CD14-positive monocyte (primary cell): ENCODE measurements at regions not wholly inside any gene's neighbourhood (a gene's known extent, or its start where the extent isn't known, plus 50 kb on each side); places are given as distances from the start of the nearest gene placed in this dataset.

ENCODE experiments used
- DNase-seq, 3 donors: peaks; one replicate each; pipeline ENCODE4 v3.0.0-alpha.2; 2011 to 2022
- H2AFZ ChIP-seq: 2 replicates; pipeline ENCODE4 v1.6.0; 2012; ENCODE audit warnings: mild to moderate bottlenecking, low read depth, low read length, inconsistent platforms; ENCODE audit not compliant: insufficient read depth, poor library complexity, severe bottlenecking
- H3K27ac ChIP-seq, 2 donors: 1 replicate in 1 of 2; 2 replicates in 1 of 2; pipeline ENCODE4 v1.5.1; 2012 to 2013; ENCODE audit warnings: low read length in 2 of 2, control low read depth in 1 of 2, inconsistent platforms in 1 of 2, low read depth in 1 of 2, mild to moderate bottlenecking in 1 of 2
- H3K27me3 ChIP-seq, 2 donors: one replicate each; pipeline versions ENCODE4 v1.6.0 to v1.6.1; 2011 to 2013; ENCODE audit warnings: low read length in 2 of 2; ENCODE audit not compliant: control insufficient read depth in 2 of 2, insufficient read depth in 2 of 2
- H3K36me3 ChIP-seq, 2 donors: replicated peaks in 1 of 2; 1 replicate in 1 of 2; 2 replicates in 1 of 2; pipeline versions ENCODE4 v1.5.1 to v1.6.1; 2012 to 2013; ENCODE audit warnings: low read length in 2 of 2, control low read depth in 1 of 2, inconsistent platforms in 1 of 2, mild to moderate bottlenecking in 1 of 2; ENCODE audit not compliant: insufficient read depth in 2 of 2, control insufficient read depth in 1 of 2
- H3K4me1 ChIP-seq, 2 donors: 1 replicate in 1 of 2; 2 replicates in 1 of 2; pipeline versions ENCODE4 v1.5.1 to v1.6.1; 2012 to 2013; ENCODE audit warnings: low read length in 2 of 2, control low read depth in 1 of 2, inconsistent platforms in 1 of 2, mild to moderate bottlenecking in 1 of 2, moderate library complexity in 1 of 2; ENCODE audit not compliant: insufficient read depth in 2 of 2, control insufficient read depth in 1 of 2
- H3K4me2 ChIP-seq: replicated peaks from 2 replicates; pipeline ENCODE3; 2012; ENCODE audit warnings: low read length, moderate library complexity, mild to moderate bottlenecking; ENCODE audit not compliant: poor library complexity, severe bottlenecking; ENCODE audit errors: extremely low read depth
- H3K4me3 ChIP-seq, 3 experiments: fragments of 200-600 bp in 1 of 3; sonication (generic) in 1 of 3; replicated peaks in 1 of 3; 1 replicate in 2 of 3; 2 replicates in 1 of 3; pipeline ENCODE4 v1.5.1; 2011 to 2013; ENCODE audit warnings: low read length in 3 of 3, mild to moderate bottlenecking in 3 of 3, control low read depth in 2 of 3, low read depth in 2 of 3, inconsistent platforms in 1 of 3, moderate library complexity in 1 of 3
- H3K79me2 ChIP-seq: 2 replicates; pipeline ENCODE4 v1.6.0; 2012; ENCODE audit warnings: mild to moderate bottlenecking, control low read depth, inconsistent platforms, low read length, moderate library complexity; ENCODE audit not compliant: insufficient read depth
- H3K9ac ChIP-seq: 2 replicates; pipeline ENCODE4 v1.6.0; 2017; ENCODE audit warnings: low read length, mild to moderate bottlenecking; ENCODE audit not compliant: insufficient read depth, poor library complexity, severe bottlenecking
- H3K9me3 ChIP-seq, 2 donors: replicated peaks in 1 of 2; 1 replicate in 1 of 2; 2 replicates in 1 of 2; pipeline versions ENCODE4 v1.5.1 to v1.6.1; 2012 to 2013; ENCODE audit warnings: low read length in 2 of 2, control low read depth in 1 of 2; ENCODE audit not compliant: control insufficient read depth in 1 of 2, insufficient read depth in 1 of 2
- H4K20me1 ChIP-seq: 2 replicates; pipeline ENCODE4 v1.6.0; 2012; ENCODE audit warnings: mild to moderate bottlenecking, low read length, control low read depth, moderate library complexity; ENCODE audit not compliant: insufficient read depth
- H3K27ac Mint-ChIP-seq, 7 donors: one replicate each; pipeline ENCODE4 v1.8.0; 2020; ENCODE audit warnings: mild to moderate bottlenecking in 7 of 7, mixed read lengths in 7 of 7, moderate library complexity in 6 of 7, inconsistent platforms in 2 of 7
- H3K27me3 Mint-ChIP-seq, 3 donors: one replicate each; pipeline ENCODE4 v1.8.0; 2021 to 2022; ENCODE audit warnings: low read depth in 3 of 3, mild to moderate bottlenecking in 3 of 3, mixed read lengths in 3 of 3, moderate library complexity in 3 of 3, inconsistent platforms in 1 of 3
- H3K36me3 Mint-ChIP-seq, 2 donors: one replicate each; pipeline ENCODE4 v1.8.0; 2020; ENCODE audit warnings: mixed read lengths in 2 of 2, inconsistent platforms in 1 of 2, mild to moderate bottlenecking in 1 of 2
- H3K4me1 Mint-ChIP-seq: one replicate; pipeline ENCODE4 v1.8.0; 2020; ENCODE audit warnings: mild to moderate bottlenecking, mixed read lengths
- H3K4me3 Mint-ChIP-seq, 2 donors: one replicate each; pipeline ENCODE4 v1.8.0; 2020; ENCODE audit warnings: mild to moderate bottlenecking in 2 of 2, mixed read lengths in 2 of 2, moderate library complexity in 1 of 2
- H3K9me3 Mint-ChIP-seq, 7 donors: one replicate each; pipeline ENCODE4 v1.8.0; 2020 to 2022; ENCODE audit warnings: mixed read lengths in 7 of 7, mild to moderate bottlenecking in 6 of 7, moderate library complexity in 6 of 7, inconsistent platforms in 2 of 7
- CTCF ChIP-seq: fragments of 200-600 bp; IDR thresholded peaks from one replicate; pipeline ENCODE4 v1.8.0; 2022; ENCODE audit warnings: antibody characterized with exemption, mild to moderate bottlenecking
- WGBS: methylation state at CpG from one replicate; pipeline ENCODE4 v1.1.5; 2013; ENCODE audit warnings: missing lambda C conversion rate; ENCODE audit not compliant: insufficient coverage; 5-methylcytosine and 5-hydroxymethylcytosine counted together
- intact Hi-C, 2 donors: fragments of 100-400 bp; cut with micrococcal nuclease; formaldehyde crosslinking; loops; one replicate each; pipeline versions ENCODE4 v1.15.0 to v1.15.1; 2023

- Mint-ChIP-seq H3K27me3 (no peaks in the 10 kb centered on the region), H3K4me3 (no peak overlapping the region), H3K27ac (no peak overlapping the region), H3K4me1 (no peaks in the 10 kb centered on the region), H3K9me3 (peaks cover 0 to 5% (median 2%) of the 10 kb centered on the region in 7 donors), H3K36me3 (no peaks in the 10 kb centered on the region)
- no peak for TF ChIP-seq CTCF
- no peaks in the 10 kb centered on the region for H3K27me3 ChIP-seq
- H3K36me3 ChIP-seq: no peaks in the 10 kb centered on the region
- H3K4me3 ChIP-seq: no peak overlapping the region
- H3K4me2 ChIP-seq: no peak overlapping the region
- H3K9me3 ChIP-seq: peaks cover 0 to 3% of the 10 kb centered on the region in 2 donors
- intact Hi-C loops: no loop called here
- no peaks in the 10 kb centered on the region for H3K4me1 ChIP-seq
- DNase-seq: no peak
- H3K27ac ChIP-seq: no peak overlapping the region
- WGBS: no CpG with 5 or more reads among the region's 5 CpGs
- no peak overlapping the region for H3K9ac ChIP-seq
- no peaks in the 10 kb centered on the region for H4K20me1 ChIP-seq
- no peaks in the 10 kb centered on the region for H3K79me2 ChIP-seq
- no peak overlapping the region for H2AFZ ChIP-seq
Observed at GRCh38 chr9:106677374-106677773, 185.6 kb upstream of the ZNF462 start.

- H3K9me3 Mint-ChIP-seq: peaks cover 0 to 5% (median 3%) of the 10 kb centered on the region in 7 donors
- H3K36me3 Mint-ChIP-seq: no peaks in the 10 kb centered on the region
- no peak for TF ChIP-seq CTCF
- no peak for DNase-seq
- Histone ChIP-seq H4K20me1 (no peaks in the 10 kb centered on the region), H3K4me3 (no peak overlapping the region), H3K27me3 (no peaks in the 10 kb centered on the region), H3K4me1 (no peaks in the 10 kb centered on the region), H3K9ac (no peak overlapping the region), H3K79me2 (no peaks in the 10 kb centered on the region), H3K9me3 (peaks cover 0 to 3% of the 10 kb centered on the region in 2 donors), H2AFZ (no peak overlapping the region), H3K27ac (no peak overlapping the region), H3K4me2 (no peak overlapping the region), H3K36me3 (no peaks in the 10 kb centered on the region)
- H3K4me1 Mint-ChIP-seq: no peaks in the 10 kb centered on the region
- H3K4me3 Mint-ChIP-seq: no peak overlapping the region
- H3K27me3 Mint-ChIP-seq: no peaks in the 10 kb centered on the region
- 89% methylated on average over 3 of the region's 4 CpGs for WGBS
- H3K27ac Mint-ChIP-seq: no peak overlapping the region
- intact Hi-C loops: no loop called here
Observed at GRCh38 chr9:106677830-106678229, 185.1 kb upstream of the ZNF462 start.
